WI38 (cell line): ENCODE measurements at regions not wholly inside any gene's neighbourhood (a gene's known extent, or its start where the extent isn't known, plus 50 kb on each side); places are given as distances from the start of the nearest gene placed in this dataset.

Experiments used
- H3K4me3 ChIP-seq: 2 replicates; pipeline ENCODE4 v1.5.1; 2011; ENCODE audit warnings: low read depth, mild to moderate bottlenecking, control low read depth, low read length
- CTCF ChIP-seq: IDR thresholded peaks from 2 replicates; pipeline ENCODE4 v1.5.1; 2012; ENCODE audit warnings: low read depth, mild to moderate bottlenecking, control low read depth, low read length

GRCh38 chr4:36692586-36692985 lies 411.2 kb downstream of the DTHD1 start:
- no peak overlapping the region for H3K4me3 ChIP-seq
- no peak for TF ChIP-seq CTCF

DNA sequence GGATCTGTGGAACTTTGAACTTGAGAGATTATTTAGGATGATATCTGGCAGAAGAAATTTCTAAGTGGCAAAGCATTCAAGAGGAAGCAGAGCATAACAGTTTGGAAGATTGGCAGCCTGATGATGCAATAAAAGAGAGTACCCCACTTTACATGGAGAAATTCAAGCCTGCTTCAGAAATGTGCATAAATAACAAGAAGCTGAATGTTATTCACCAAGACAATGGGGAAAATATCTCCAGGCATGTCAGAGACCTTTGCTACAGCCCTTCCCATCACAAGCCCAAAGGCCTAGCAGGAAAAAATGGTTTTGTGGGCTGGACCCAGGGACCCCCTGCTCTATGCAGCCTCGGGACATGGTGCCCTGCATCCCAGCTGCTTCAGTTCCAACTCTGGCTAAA lies 420.8 kb downstream of the DTHD1 start:
- no peak for TF ChIP-seq CTCF
- no peak overlapping the region for H3K4me3 ChIP-seq

DNA sequence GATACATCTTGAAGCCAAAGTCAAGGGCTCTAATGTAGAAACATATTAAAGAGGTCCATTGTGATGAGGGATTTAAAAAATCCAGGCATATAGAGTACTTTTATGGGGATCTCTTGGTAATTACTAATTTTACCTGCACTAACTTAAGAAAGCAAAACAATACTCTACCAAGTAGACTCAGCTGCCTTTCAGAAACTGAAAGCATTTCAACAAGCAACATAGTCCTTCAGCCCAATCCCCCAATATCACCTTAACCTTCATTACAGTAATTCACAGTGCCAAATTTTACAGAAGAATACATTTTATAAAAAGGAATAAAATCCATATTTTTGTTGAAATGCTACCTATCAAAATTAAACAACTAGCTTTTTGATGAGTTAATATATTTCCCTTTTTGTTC lies 422.9 kb downstream of the DTHD1 start:
- TF ChIP-seq CTCF: no peak
- no peak overlapping the region for H3K4me3 ChIP-seq

DNA sequence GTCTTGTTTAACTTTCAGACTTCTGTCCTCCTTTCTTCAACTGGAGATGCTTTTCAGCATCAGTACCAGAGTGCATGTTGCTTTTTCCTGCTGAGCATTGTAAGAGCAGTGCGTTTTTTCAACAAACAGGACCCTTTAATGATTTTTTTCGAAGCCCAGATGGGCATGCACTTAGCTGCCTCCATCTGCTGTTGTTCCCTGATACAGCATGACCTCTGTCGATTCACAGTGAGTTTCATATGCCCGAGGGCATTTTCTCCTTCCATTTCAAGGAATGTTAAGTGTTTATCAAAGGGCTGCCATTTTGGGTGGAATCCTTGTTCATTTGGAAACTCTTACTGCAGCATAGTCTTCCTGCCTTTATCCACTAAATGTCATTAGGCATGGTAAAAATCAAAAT lies 428.6 kb downstream of the DTHD1 start:
- no peak for TF ChIP-seq CTCF
- no peak overlapping the region for H3K4me3 ChIP-seq

- no peak for TF ChIP-seq CTCF
- no peak overlapping the region for H3K4me3 ChIP-seq
These were observed 430.6 kb downstream of the DTHD1 start for GRCh38 chr4:36712013-36712412.

DNA sequence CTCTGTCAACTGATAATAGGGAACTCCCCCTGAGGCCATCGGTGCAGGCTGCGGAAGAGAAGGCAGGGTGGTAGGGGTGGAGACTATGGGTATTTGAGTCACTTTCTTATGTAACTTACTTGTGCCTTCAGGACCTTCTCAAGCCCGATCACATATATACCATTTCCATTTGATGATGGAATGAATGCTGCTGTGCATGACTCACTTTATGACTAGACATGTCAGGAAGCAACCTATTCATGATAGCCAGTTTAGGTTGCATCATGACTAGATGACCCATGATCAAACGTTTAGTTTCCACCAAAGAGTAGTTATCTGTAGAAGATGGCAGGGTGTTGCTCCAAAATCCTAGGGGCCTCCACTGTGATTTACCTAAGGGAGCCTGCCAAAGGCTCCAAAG lies 435.5 kb downstream of the DTHD1 start:
- TF ChIP-seq CTCF: no peak
- no peak overlapping the region for H3K4me3 ChIP-seq

- H3K4me3 ChIP-seq: no peak overlapping the region
- no peak for TF ChIP-seq CTCF
These were observed 438.0 kb downstream of the DTHD1 start for GRCh38 chr4:36719425-36719824.
